ENCODE measurements at regions not wholly inside any gene's neighbourhood (a gene's known extent, or its start where the extent isn't known, plus 50 kb on each side); places are given as distances from the start of the nearest gene placed in this dataset.

GRCh38 chr13:44808185-44808584 lies 181.1 kb downstream of the NUFIP1 start:
- no peak for ATAC-seq
- no TSS peak for BruUV-seq (replicated peaks)
- ChIA-PET POLR2A (no interaction called here), CTCF (ENCODE audit: low intra/inter-chr PET ratio) (no interaction called here)
- Histone ChIP-seq H3K4me2 (ENCODE audit: insufficient read depth, low read length) (no peak overlapping the region), H3K27ac (ENCODE audit: extremely low read depth, low read depth, low read length) (no peak overlapping the region), H2AFZ (ENCODE audit: low read depth, low read length) (no peak overlapping the region), H3K27me3 (ENCODE audit: control insufficient read depth in 2 of 2, insufficient read depth in 2 of 2, low read length in 2 of 2) (no peaks in the 10 kb centered on the region), H3K4me1 (replicated peaks in 1 of 2; ENCODE audit: control insufficient read depth in 2 of 2, insufficient read depth in 2 of 2, low read length in 2 of 2) (no peaks in the 10 kb centered on the region), H3K9me3 (replicated peaks; ENCODE audit: control insufficient read depth, insufficient read depth, low read depth, low read length) (no peaks in the 10 kb centered on the region), H4K20me1 (replicated peaks; ENCODE audit: control insufficient read depth, insufficient read depth, low read length) (no peaks in the 10 kb centered on the region), H3K4me3 (no peak overlapping the region), H3K79me2 (ENCODE audit: control insufficient read depth, insufficient read depth, low read length) (no peaks in the 10 kb centered on the region), H3K9me1 (ENCODE audit: control insufficient read depth, insufficient read depth, low read length) (no peaks in the 10 kb centered on the region), H3K36me3 (ENCODE audit: control insufficient read depth, insufficient read depth, low read length) (no peaks in the 10 kb centered on the region), H3K9ac (ENCODE audit: insufficient read depth in 1 of 2, low read depth in 2 of 2, low read length in 2 of 2) (no peak overlapping the region)
- WGBS (ENCODE audit: insufficient coverage, low coverage, missing lambda C conversion rate), result 0% methylated on average over 1 of the region's 1 CpG
- no peak for DNase-seq (ENCODE audit: extremely low read depth in 1 of 4, low spot score in 3 of 4)
- intact Hi-C loops (cut with micrococcal nuclease) (no loop called here), in situ Hi-C loops (cut with MboI) (no loop called here)
- TF ChIP-seq NFRKB (IDR thresholded peaks at IDR 0.05; ENCODE audit: low read depth), result no peak
- TF ChIP-seq SPI1 (IDR thresholded peaks at IDR 0.05; ENCODE audit: borderline replicate concordance, low read depth, low read length), result no peak
- no peak for TF ChIP-seq ARHGAP35 (IDR thresholded peaks at IDR 0.05; ENCODE audit: partially characterized antibody)
- TF ChIP-seq ZNF212 (CRISPR knock-in tag; IDR thresholded peaks at IDR 0.05), result no peak
- TF ChIP-seq SAP30 (IDR thresholded peaks at IDR 0.05; ENCODE audit: borderline replicate concordance, insufficient read depth, low read depth, low read length, poor library complexity, severe bottlenecking), result no peak
- TF ChIP-seq JUND (IDR thresholded peaks at IDR 0.05; ENCODE audit: borderline replicate concordance, low read depth, low read length), result no peak
- no peak for TF ChIP-seq JUND (tag; IDR thresholded peaks at IDR 0.05; ENCODE audit: borderline replicate concordance, low read depth, low read length)
- TF ChIP-seq TARDBP (IDR thresholded peaks at IDR 0.05), result no peak
- TF ChIP-seq NFXL1 (CRISPR knock-in tag; IDR thresholded peaks at IDR 0.05), result no peak
- no peak for TF ChIP-seq E4F1 (CRISPR knock-in tag; IDR thresholded peaks at IDR 0.05; ENCODE audit: borderline replicate concordance)
- no peak for FAIRE-seq
